Neural crest cell (in vitro differentiated cells): ENCODE measurements at regions not wholly inside any gene's neighbourhood (a gene's known extent, or its start where the extent isn't known, plus 50 kb on each side); places are given as distances from the start of the nearest gene placed in this dataset.

Experiments
- DNase-seq: peaks from one replicate; pipeline ENCODE4 v3.0.0; 2021; ENCODE audit warnings: low read depth, mixed read lengths, low spot score
- H3K27ac Mint-ChIP-seq: one replicate; pipeline ENCODE4 v1.8.0; 2021; ENCODE audit warnings: mild to moderate bottlenecking, mixed read lengths; ENCODE audit not compliant: unreplicated experiment
- H3K27me3 Mint-ChIP-seq: 2 replicates; pipeline ENCODE4 v1.8.0; 2021; ENCODE audit warnings: low read depth, mild to moderate bottlenecking, mixed read lengths
- H3K36me3 Mint-ChIP-seq: 2 replicates; pipeline ENCODE4 v1.8.0; 2021; ENCODE audit warnings: low read depth, mild to moderate bottlenecking, mixed read lengths
- H3K4me1 Mint-ChIP-seq: 2 replicates; pipeline ENCODE4 v1.8.0; 2021; ENCODE audit warnings: mixed read lengths
- H3K4me3 Mint-ChIP-seq: one replicate; pipeline ENCODE4 v1.8.0; 2021; ENCODE audit warnings: mild to moderate bottlenecking, mixed read lengths
- H3K9me3 Mint-ChIP-seq: 2 replicates; pipeline ENCODE4 v1.8.0; 2021; ENCODE audit warnings: mixed read lengths
- CTCF ChIP-seq: fragments of 200-600 bp; sonication (generic); conservative IDR thresholded peaks from 2 replicates; pipeline ENCODE4 v1.5.0; 2021; ENCODE audit warnings: antibody characterized with exemption, mild to moderate bottlenecking

- H3K4me3 Mint-ChIP-seq = no peak overlapping the region
- H3K4me1 Mint-ChIP-seq = no peaks in the 10 kb centered on the region
- peaks cover 10% of the 10 kb centered on the region for H3K9me3 Mint-ChIP-seq
- TF ChIP-seq CTCF = no peak
- H3K27me3 Mint-ChIP-seq = no peaks in the 10 kb centered on the region
- DNase-seq = no peak
- no peak overlapping the region for H3K27ac Mint-ChIP-seq
- no peaks in the 10 kb centered on the region for H3K36me3 Mint-ChIP-seq
These were observed 108.4 kb upstream of the MAP3K7 start for GRCh38 chr6:90695316-90695715.

GRCh38 chr6:90694802-90695201, 107.9 kb upstream of the MAP3K7 start:
- Mint-ChIP-seq H3K36me3 (no peaks in the 10 kb centered on the region), H3K4me3 (no peak overlapping the region), H3K27ac (no peak overlapping the region), H3K27me3 (no peaks in the 10 kb centered on the region), H3K4me1 (no peaks in the 10 kb centered on the region), H3K9me3 (peaks cover 10% of the 10 kb centered on the region)
- TF ChIP-seq CTCF = no peak
- DNase-seq = no peak

- DNase-seq = no peak
- Mint-ChIP-seq H3K27ac (no peak overlapping the region), H3K9me3 (peaks cover 10% of the 10 kb centered on the region), H3K4me1 (no peaks in the 10 kb centered on the region), H3K36me3 (no peaks in the 10 kb centered on the region), H3K27me3 (no peaks in the 10 kb centered on the region), H3K4me3 (no peak overlapping the region)
- peak; percentile 49 for TF ChIP-seq CTCF
These were observed 105.0 kb upstream of the MAP3K7 start for GRCh38 chr6:90691823-90692222.

- DNase-seq = no peak
- Mint-ChIP-seq H3K4me3 (no peak overlapping the region), H3K27ac (no peak overlapping the region), H3K36me3 (no peaks in the 10 kb centered on the region), H3K4me1 (no peaks in the 10 kb centered on the region), H3K27me3 (peaks cover 8% of the 10 kb centered on the region), H3K9me3 (peaks cover 5% of the 10 kb centered on the region)
- no peak for TF ChIP-seq CTCF
These were observed 102.3 kb upstream of the MAP3K7 start for GRCh38 chr6:90689172-90689571.

- Mint-ChIP-seq H3K9me3 (peaks cover 4% of the 10 kb centered on the region), H3K27me3 (peaks cover 8% of the 10 kb centered on the region), H3K36me3 (no peaks in the 10 kb centered on the region), H3K27ac (no peak overlapping the region), H3K4me1 (no peaks in the 10 kb centered on the region), H3K4me3 (no peak overlapping the region)
- DNase-seq = no peak
- no peak for TF ChIP-seq CTCF
These were observed 101.0 kb upstream of the MAP3K7 start for GRCh38 chr6:90687775-90688380.

GRCh38 chr6:90681863-90682262, 95.0 kb upstream of the MAP3K7 start:
- no peak for TF ChIP-seq CTCF
- Mint-ChIP-seq H3K27ac (no peak overlapping the region), H3K4me3 (no peak overlapping the region), H3K9me3 (no peaks in the 10 kb centered on the region), H3K27me3 (peaks cover 13% of the 10 kb centered on the region), H3K4me1 (peaks cover 8% of the 10 kb centered on the region), H3K36me3 (no peaks in the 10 kb centered on the region)
- DNase-seq = no peak
